ENCODE measurements at regions not wholly inside any gene's neighbourhood (a gene's known extent, or its start where the extent isn't known, plus 50 kb on each side); places are given as distances from the start of the nearest gene placed in this dataset.

- no peaks in the 10 kb centered on the region for H3F3A ChIP-seq (ENCODE audit: insufficient read depth, low read length, poor library complexity, severe bottlenecking)
- H3K4me2 ChIP-seq (ENCODE audit: low read length): no peak overlapping the region
- no peak overlapping the region for H3K27ac ChIP-seq (ENCODE audit: low read length)
- H3K36me3 ChIP-seq (ENCODE audit: insufficient read depth, low read length): no peaks in the 10 kb centered on the region
- no peak overlapping the region for H3K4me3 ChIP-seq (ENCODE audit: low read length)
- no peaks in the 10 kb centered on the region for H4K20me1 ChIP-seq (ENCODE audit: insufficient read depth)
- no peaks in the 10 kb centered on the region for H3K9me3 ChIP-seq (ENCODE audit: low read length)
- H3K9ac ChIP-seq (ENCODE audit: low read length): no peak overlapping the region
- H2AFZ ChIP-seq (ENCODE audit: low read depth, low read length): no peak overlapping the region
- H3K9me2 ChIP-seq (ENCODE audit: insufficient read depth, low read length): no peaks in the 10 kb centered on the region
- TF ChIP-seq REST (IDR thresholded peaks at IDR 0.05; ENCODE audit: borderline replicate concordance) (no peak), MXI1 (conservative IDR thresholded peaks at IDR 0.05; ENCODE audit: poor library complexity, severe bottlenecking) (no peak), EZH2 (IDR thresholded peaks at IDR 0.05; ENCODE audit: borderline replicate concordance, insufficient read depth, low read length, poor library complexity, severe bottlenecking) (no peak), TAF1 (IDR thresholded peaks at IDR 0.05; ENCODE audit: low read depth) (no peak), RAD21 (conservative IDR thresholded peaks at IDR 0.05) (no peak), CTCF (IDR thresholded peaks at IDR 0.05; ENCODE audit: poor library complexity, severe bottlenecking) (no peak), EP300 (conservative IDR thresholded peaks at IDR 0.05; ENCODE audit: poor library complexity, severe bottlenecking) (no peak), SMC3 (conservative IDR thresholded peaks at IDR 0.05; ENCODE audit: poor library complexity) (no peak), POLR2AphosphoS5 (IDR thresholded peaks at IDR 0.05) (no peak)
- H3K27me3 ChIP-seq (ENCODE audit: insufficient read depth, low read depth, low read length): no peaks in the 10 kb centered on the region
- no peaks in the 10 kb centered on the region for H3K79me2 ChIP-seq (replicated peaks; ENCODE audit: insufficient read depth, low read length)
Observed at GRCh38 chr15:60222404-60222803, 175.4 kb downstream of the ANXA2 start.

GRCh38 chr15:60223176-60223575 lies 174.6 kb downstream of the ANXA2 start:
- no peaks in the 10 kb centered on the region for H3K9me2 ChIP-seq (ENCODE audit: insufficient read depth, low read length)

More at GRCh38 chr15:60223176-60223575, 174.6 kb downstream of the ANXA2 start:
- Histone ChIP-seq H3K9me3 (ENCODE audit: low read length) (no peaks in the 10 kb centered on the region), H2AFZ (ENCODE audit: low read depth, low read length) (no peak overlapping the region), H3K79me2 (replicated peaks; ENCODE audit: insufficient read depth, low read length) (no peaks in the 10 kb centered on the region), H4K20me1 (ENCODE audit: insufficient read depth) (no peaks in the 10 kb centered on the region), H3K4me3 (ENCODE audit: low read length) (no peak overlapping the region), H3K4me2 (ENCODE audit: low read length) (no peak overlapping the region), H3F3A (ENCODE audit: insufficient read depth, low read length, poor library complexity, severe bottlenecking) (no peaks in the 10 kb centered on the region), H3K27me3 (ENCODE audit: insufficient read depth, low read depth, low read length) (no peaks in the 10 kb centered on the region), H3K9ac (ENCODE audit: low read length) (no peak overlapping the region), H3K27ac (ENCODE audit: low read length) (no peak overlapping the region), H3K36me3 (ENCODE audit: insufficient read depth, low read length) (no peaks in the 10 kb centered on the region)
- TF ChIP-seq CTCF (IDR thresholded peaks at IDR 0.05; ENCODE audit: poor library complexity, severe bottlenecking) (no peak), EP300 (conservative IDR thresholded peaks at IDR 0.05; ENCODE audit: poor library complexity, severe bottlenecking) (no peak), EZH2 (IDR thresholded peaks at IDR 0.05; ENCODE audit: borderline replicate concordance, insufficient read depth, low read length, poor library complexity, severe bottlenecking) (no peak), SMC3 (conservative IDR thresholded peaks at IDR 0.05; ENCODE audit: poor library complexity) (no peak), POLR2AphosphoS5 (IDR thresholded peaks at IDR 0.05) (no peak), TAF1 (IDR thresholded peaks at IDR 0.05; ENCODE audit: low read depth) (no peak), REST (IDR thresholded peaks at IDR 0.05; ENCODE audit: borderline replicate concordance) (no peak), MXI1 (conservative IDR thresholded peaks at IDR 0.05; ENCODE audit: poor library complexity, severe bottlenecking) (no peak), RAD21 (conservative IDR thresholded peaks at IDR 0.05) (no peak)

Measured in neural cell (in vitro differentiated cells).